ENCODE measurements at regions not wholly inside any gene's neighbourhood (a gene's known extent, or its start where the extent isn't known, plus 50 kb on each side); places are given as distances from the start of the nearest gene placed in this dataset.
"Not testable (repeated sequence)": the region's sequence is repeated elsewhere in the genome, so short reads cannot be mapped to it uniquely, and the experiment has no call there.

GRCh38 chr3:94405258-94406035 lies 342.6 kb downstream of the NSUN3 start:
- no peak for DNase-seq (ENCODE audit: low read depth in 1 of 2, low spot score in 1 of 2)
- no peak for TF ChIP-seq JUND (IDR thresholded peaks at IDR 0.05; ENCODE audit: low read depth)
- in situ Hi-C loops (cut with HindIII; ENCODE audit: low pct_unique_long_range_greater_than_20kb, low sequenced_read_pairs), result no loop called here

GRCh38 chr3:94406595-94406994 lies 343.7 kb downstream of the NSUN3 start:
- in situ Hi-C loops (cut with HindIII; ENCODE audit: low pct_unique_long_range_greater_than_20kb, low sequenced_read_pairs), result no loop called here
- no peak for DNase-seq (ENCODE audit: low read depth in 1 of 2, low spot score in 1 of 2)

GRCh38 chr3:94412936-94413335 lies 350.1 kb downstream of the NSUN3 start:
- in situ Hi-C loops (cut with HindIII; ENCODE audit: low pct_unique_long_range_greater_than_20kb, low sequenced_read_pairs); DNase-seq (ENCODE audit: low read depth in 1 of 2, low spot score in 1 of 2): not testable (repeated sequence)

More at GRCh38 chr3:94406595-94406994, 343.7 kb downstream of the NSUN3 start:
- no peak for TF ChIP-seq JUND (IDR thresholded peaks at IDR 0.05; ENCODE audit: low read depth)

GRCh38 chr3:94413336-94414108 lies 350.7 kb downstream of the NSUN3 start:
- in situ Hi-C loops (cut with HindIII; ENCODE audit: low pct_unique_long_range_greater_than_20kb, low sequenced_read_pairs), result no loop called here
- DNase-seq (ENCODE audit: low read depth in 1 of 2, low spot score in 1 of 2), result peak in 1 of 2 experiments; percentile 12
- TF ChIP-seq JUND (IDR thresholded peaks at IDR 0.05; ENCODE audit: low read depth), result no peak

GRCh38 chr3:94414418-94414817 lies 351.6 kb downstream of the NSUN3 start:
- in situ Hi-C loops (cut with HindIII; ENCODE audit: low pct_unique_long_range_greater_than_20kb, low sequenced_read_pairs), result no loop called here

GRCh38 chr3:94416768-94417167 lies 353.9 kb downstream of the NSUN3 start:
- TF ChIP-seq JUND (IDR thresholded peaks at IDR 0.05; ENCODE audit: low read depth), result no peak
- no peak for DNase-seq (ENCODE audit: low read depth in 1 of 2, low spot score in 1 of 2)
- in situ Hi-C loops (cut with HindIII; ENCODE audit: low pct_unique_long_range_greater_than_20kb, low sequenced_read_pairs), result no loop called here

More at GRCh38 chr3:94414418-94414817, 351.6 kb downstream of the NSUN3 start:
- no peak for DNase-seq (ENCODE audit: low read depth in 1 of 2, low spot score in 1 of 2)
- no peak for TF ChIP-seq JUND (IDR thresholded peaks at IDR 0.05; ENCODE audit: low read depth)

GRCh38 chr3:94417963-94418455 lies 355.1 kb downstream of the NSUN3 start:
- TF ChIP-seq JUND (IDR thresholded peaks at IDR 0.05; ENCODE audit: low read depth), result no peak
- DNase-seq (ENCODE audit: low read depth in 1 of 2, low spot score in 1 of 2), result no peak
- in situ Hi-C loops (cut with HindIII; ENCODE audit: low pct_unique_long_range_greater_than_20kb, low sequenced_read_pairs), result no loop called here

GRCh38 chr3:94420931-94421330 lies 358.1 kb downstream of the NSUN3 start:
- TF ChIP-seq JUND (IDR thresholded peaks at IDR 0.05; ENCODE audit: low read depth), result no peak
- in situ Hi-C loops (cut with HindIII; ENCODE audit: low pct_unique_long_range_greater_than_20kb, low sequenced_read_pairs), result no loop called here
- no peak for DNase-seq (ENCODE audit: low read depth in 1 of 2, low spot score in 1 of 2)

- TF ChIP-seq JUND (IDR thresholded peaks at IDR 0.05; ENCODE audit: low read depth), result no peak
- peak in 1 of 2 experiments; percentile 12 for DNase-seq (ENCODE audit: low read depth in 1 of 2, low spot score in 1 of 2)
- in situ Hi-C loops (cut with HindIII; ENCODE audit: low pct_unique_long_range_greater_than_20kb, low sequenced_read_pairs), result no loop called here
These were observed 360.7 kb downstream of the NSUN3 start for GRCh38 chr3:94423578-94423977.

GRCh38 chr3:94429517-94429916 lies 366.7 kb downstream of the NSUN3 start:
- in situ Hi-C loops (cut with HindIII; ENCODE audit: low pct_unique_long_range_greater_than_20kb, low sequenced_read_pairs), result no loop called here
- DNase-seq (ENCODE audit: low read depth in 1 of 2, low spot score in 1 of 2), result no peak
- no peak for TF ChIP-seq JUND (IDR thresholded peaks at IDR 0.05; ENCODE audit: low read depth)

- no peak for DNase-seq (ENCODE audit: low read depth in 1 of 2, low spot score in 1 of 2)
- in situ Hi-C loops (cut with HindIII; ENCODE audit: low pct_unique_long_range_greater_than_20kb, low sequenced_read_pairs), result no loop called here
- TF ChIP-seq JUND (IDR thresholded peaks at IDR 0.05; ENCODE audit: low read depth), result no peak
These were observed 369.2 kb downstream of the NSUN3 start for GRCh38 chr3:94431876-94432570.

GRCh38 chr3:94433811-94434210 lies 370.9 kb downstream of the NSUN3 start:
- in situ Hi-C loops (cut with HindIII; ENCODE audit: low pct_unique_long_range_greater_than_20kb, low sequenced_read_pairs), result no loop called here
- TF ChIP-seq JUND (IDR thresholded peaks at IDR 0.05; ENCODE audit: low read depth), result no peak
- DNase-seq (ENCODE audit: low read depth in 1 of 2, low spot score in 1 of 2), result no peak

All from T47D (cell line).